ENCODE measurements at regions not wholly inside any gene's neighbourhood (a gene's known extent, or its start where the extent isn't known, plus 50 kb on each side); places are given as distances from the start of the nearest gene placed in this dataset.

DNA sequence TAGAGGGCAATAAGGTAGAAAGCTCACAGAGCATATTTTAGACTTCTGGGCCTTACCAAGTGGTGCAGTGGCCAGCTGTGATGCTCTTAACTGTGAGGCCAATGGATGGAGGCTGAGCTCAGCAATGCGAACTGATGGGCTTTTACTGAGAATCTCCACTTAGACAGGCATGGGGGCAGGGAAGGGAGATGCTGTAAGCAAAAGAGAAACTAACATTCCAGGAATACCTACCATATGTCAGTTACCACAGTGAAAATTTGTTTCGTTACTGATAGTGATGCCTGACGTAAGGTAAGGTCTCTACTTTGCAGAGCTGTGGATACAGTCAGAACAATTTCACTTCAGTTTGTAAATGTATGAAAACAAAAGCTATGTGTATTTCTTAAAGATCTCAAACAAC lies 250.6 kb upstream of the ZFHX3 start:
- no peak overlapping the region for H3K4me3 ChIP-seq (ENCODE audit: low read length)
- H3K27me3 ChIP-seq (ENCODE audit: control insufficient read depth, insufficient read depth, low read length, poor library complexity, severe bottlenecking): no peaks in the 10 kb centered on the region
- H3K27ac Mint-ChIP-seq: no peak overlapping the region
- no peaks in the 10 kb centered on the region for H3K36me3 Mint-ChIP-seq (ENCODE audit: low read depth)
- H3K4me3 Mint-ChIP-seq: no peak overlapping the region
- no peak overlapping the region for H3K9ac ChIP-seq (ENCODE audit: extremely low read depth, low read length, poor library complexity, severe bottlenecking)
- H3K27ac ChIP-seq (ENCODE audit: low read depth, low read length): no peak overlapping the region
- H3K27me3 Mint-ChIP-seq (ENCODE audit: insufficient read depth): no peaks in the 10 kb centered on the region
- TF ChIP-seq, protein P1, sequence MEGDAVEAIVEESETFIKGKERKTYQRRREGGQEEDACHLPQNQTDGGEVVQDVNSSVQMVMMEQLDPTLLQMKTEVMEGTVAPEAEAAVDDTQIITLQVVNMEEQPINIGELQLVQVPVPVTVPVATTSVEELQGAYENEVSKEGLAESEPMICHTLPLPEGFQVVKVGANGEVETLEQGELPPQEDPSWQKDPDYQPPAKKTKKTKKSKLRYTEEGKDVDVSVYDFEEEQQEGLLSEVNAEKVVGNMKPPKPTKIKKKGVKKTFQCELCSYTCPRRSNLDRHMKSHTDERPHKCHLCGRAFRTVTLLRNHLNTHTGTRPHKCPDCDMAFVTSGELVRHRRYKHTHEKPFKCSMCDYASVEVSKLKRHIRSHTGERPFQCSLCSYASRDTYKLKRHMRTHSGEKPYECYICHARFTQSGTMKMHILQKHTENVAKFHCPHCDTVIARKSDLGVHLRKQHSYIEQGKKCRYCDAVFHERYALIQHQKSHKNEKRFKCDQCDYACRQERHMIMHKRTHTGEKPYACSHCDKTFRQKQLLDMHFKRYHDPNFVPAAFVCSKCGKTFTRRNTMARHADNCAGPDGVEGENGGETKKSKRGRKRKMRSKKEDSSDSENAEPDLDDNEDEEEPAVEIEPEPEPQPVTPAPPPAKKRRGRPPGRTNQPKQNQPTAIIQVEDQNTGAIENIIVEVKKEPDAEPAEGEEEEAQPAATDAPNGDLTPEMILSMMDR (conservative IDR thresholded peaks at IDR 0.05): no peak
- WGBS, 2 experiments (ENCODE audit: insufficient coverage in 1 of 2, insufficient read length in 1 of 2): 76 to 80% methylated on average over 1 to 3 of the region's 3 CpGs
- peak; percentile 63 for DNase-seq
- H3K36me3 ChIP-seq (ENCODE audit: control insufficient read depth, insufficient read depth, low read length): no peaks in the 10 kb centered on the region
- H3K9me3 Mint-ChIP-seq: no peaks in the 10 kb centered on the region
- no peaks in the 10 kb centered on the region for H3K9me3 ChIP-seq (ENCODE audit: control insufficient read depth, low read length)
- peaks cover 13% of the 10 kb centered on the region for H3K4me1 Mint-ChIP-seq
- peaks cover 4% of the 10 kb centered on the region for H3K4me1 ChIP-seq (ENCODE audit: control insufficient read depth, insufficient read depth, low read length)

DNA sequence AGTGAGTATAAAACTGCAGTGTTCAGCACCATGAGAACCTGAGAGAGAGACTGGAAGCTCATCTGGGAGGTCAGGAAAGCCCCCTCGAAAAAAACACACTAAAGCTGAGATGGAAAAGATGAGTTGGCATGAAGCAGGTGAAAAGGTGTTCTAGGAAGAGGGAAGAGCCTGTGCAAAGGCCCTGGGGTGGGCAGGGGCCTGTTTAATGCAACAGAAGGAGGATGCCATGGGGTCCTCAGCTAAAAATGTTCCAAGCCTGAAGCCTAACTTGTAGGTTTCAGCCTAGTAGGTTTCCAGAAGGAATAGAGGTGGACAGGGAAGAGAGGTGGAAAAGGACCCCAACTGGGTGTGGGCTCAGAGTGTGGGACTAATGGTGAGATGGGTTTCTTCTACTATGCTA lies 242.3 kb upstream of the ZFHX3 start:
- no peaks in the 10 kb centered on the region for H3K36me3 Mint-ChIP-seq (ENCODE audit: low read depth)
- WGBS, 2 experiments (ENCODE audit: insufficient coverage in 1 of 2, insufficient read length in 1 of 2): 86 to 93% methylated on average over 1 of the region's 1 CpG
- no peak overlapping the region for H3K27ac Mint-ChIP-seq
- TF ChIP-seq, protein P1 (conservative IDR thresholded peaks at IDR 0.05): no peak
- H3K27me3 Mint-ChIP-seq (ENCODE audit: insufficient read depth): peaks cover 6% of the 10 kb centered on the region
- Histone ChIP-seq H3K4me1 (ENCODE audit: control insufficient read depth, insufficient read depth, low read length) (no peaks in the 10 kb centered on the region), H3K4me3 (ENCODE audit: low read length) (no peak overlapping the region), H3K27me3 (ENCODE audit: control insufficient read depth, insufficient read depth, low read length, poor library complexity, severe bottlenecking) (no peaks in the 10 kb centered on the region), H3K9ac (ENCODE audit: extremely low read depth, low read length, poor library complexity, severe bottlenecking) (no peak overlapping the region), H3K9me3 (ENCODE audit: control insufficient read depth, low read length) (no peaks in the 10 kb centered on the region), H3K36me3 (ENCODE audit: control insufficient read depth, insufficient read depth, low read length) (no peaks in the 10 kb centered on the region), H3K27ac (ENCODE audit: low read depth, low read length) (no peak overlapping the region)
- peaks cover 2% of the 10 kb centered on the region for H3K4me1 Mint-ChIP-seq
- H3K9me3 Mint-ChIP-seq: no peaks in the 10 kb centered on the region
- no peak for DNase-seq
- H3K4me3 Mint-ChIP-seq: no peak overlapping the region

DNA sequence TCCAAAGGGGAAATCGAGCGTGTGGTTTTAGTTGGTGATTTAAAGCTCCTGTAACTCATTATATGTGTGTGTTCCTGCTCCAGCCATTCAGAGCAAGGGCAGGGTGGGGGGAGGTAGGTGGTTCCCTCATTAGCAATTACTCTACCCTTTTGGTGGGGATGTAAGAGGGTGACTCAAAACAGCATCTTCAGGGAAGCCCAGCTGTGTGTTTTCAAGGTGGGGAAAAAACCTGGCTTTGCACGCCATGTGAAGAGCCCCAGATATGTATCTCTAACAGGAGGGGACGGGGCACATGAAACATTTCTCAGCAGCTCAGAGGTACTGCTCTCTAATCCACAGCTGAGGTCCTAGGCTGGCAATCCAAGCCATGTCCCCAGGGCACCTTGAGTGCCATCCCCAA lies 241.3 kb upstream of the ZFHX3 start:
- H3K36me3 Mint-ChIP-seq (ENCODE audit: low read depth): no peaks in the 10 kb centered on the region
- Histone ChIP-seq H3K4me3 (ENCODE audit: low read length) (no peak overlapping the region), H3K9me3 (ENCODE audit: control insufficient read depth, low read length) (no peaks in the 10 kb centered on the region), H3K27ac (ENCODE audit: low read depth, low read length) (no peak overlapping the region), H3K36me3 (ENCODE audit: control insufficient read depth, insufficient read depth, low read length) (no peaks in the 10 kb centered on the region), H3K27me3 (ENCODE audit: control insufficient read depth, insufficient read depth, low read length, poor library complexity, severe bottlenecking) (no peaks in the 10 kb centered on the region), H3K4me1 (ENCODE audit: control insufficient read depth, insufficient read depth, low read length) (no peaks in the 10 kb centered on the region), H3K9ac (ENCODE audit: extremely low read depth, low read length, poor library complexity, severe bottlenecking) (no peak overlapping the region)
- H3K27ac Mint-ChIP-seq: no peak overlapping the region
- H3K4me1 Mint-ChIP-seq: peaks cover 2% of the 10 kb centered on the region
- 93 to 100% methylated on average over 2 to 4 of the region's 4 CpGs for WGBS, 2 experiments (ENCODE audit: insufficient coverage in 1 of 2, insufficient read length in 1 of 2)
- DNase-seq: no peak
- TF ChIP-seq, protein P1 (conservative IDR thresholded peaks at IDR 0.05): no peak
- peaks cover 6% of the 10 kb centered on the region for H3K27me3 Mint-ChIP-seq (ENCODE audit: insufficient read depth)
- no peaks in the 10 kb centered on the region for H3K9me3 Mint-ChIP-seq
- H3K4me3 Mint-ChIP-seq: no peak overlapping the region

Data from endodermal cell (in vitro differentiated cells).